Uterus (tissue), 3 donors: ENCODE measurements at regions not wholly inside any gene's neighbourhood (a gene's known extent, or its start where the extent isn't known, plus 50 kb on each side); places are given as distances from the start of the nearest gene placed in this dataset.

Source experiments
- DNase-seq, 2 donors: peaks; one replicate each; pipeline ENCODE4 v3.0.0-alpha.2; 2019 to 2020
- H3K27ac ChIP-seq, 2 donors: fragments of 200-600 bp; sonication (generic); 1 replicate in 1 of 2; 2 replicates in 1 of 2; pipeline ENCODE4 v1.5.1; 2016 to 2018
- H3K27me3 ChIP-seq, 2 donors: fragments of 200-600 bp; sonication (generic); one replicate each; pipeline ENCODE4 v1.5.1; 2018 to 2019; ENCODE audit warnings: control low read depth in 1 of 2
- H3K36me3 ChIP-seq, 2 donors: fragments of 200-600 bp; sonication (generic); one replicate each; pipeline ENCODE4 v1.5.1; 2019; ENCODE audit warnings: control low read depth in 1 of 2
- H3K4me1 ChIP-seq, 2 donors: fragments of 200-600 bp; sonication (generic); one replicate each; pipeline ENCODE4 v1.5.1; 2018 to 2019; ENCODE audit warnings: control low read depth in 1 of 2
- H3K4me3 ChIP-seq, 2 donors: fragments of 200-600 bp; sonication (generic); 1 replicate in 1 of 2; 2 replicates in 1 of 2; pipeline ENCODE4 v1.5.1; 2018 to 2019; ENCODE audit warnings: mild to moderate bottlenecking in 1 of 2
- H3K9me3 ChIP-seq, 2 donors: fragments of 200-600 bp; sonication (generic); one replicate each; pipeline ENCODE4 v1.5.1; 2019; ENCODE audit warnings: control low read depth in 1 of 2
- CTCF ChIP-seq, 4 experiments: fragments of 200-600 bp in 2 of 4; fragments of 450-650 bp in 2 of 4; sonication (generic) in 2 of 4; IDR thresholded peaks; one replicate each; pipeline ENCODE4 v1.5.1; 2016 to 2019; ENCODE audit warnings: antibody characterized with exemption in 4 of 4, mild to moderate bottlenecking in 2 of 4, moderate library complexity in 1 of 4
- POLR2A ChIP-seq, 2 donors: fragments of 450-650 bp; IDR thresholded peaks; one replicate each; pipeline ENCODE4 v1.6.1; 2016; ENCODE audit warnings: antibody characterized with exemption in 2 of 2, mild to moderate bottlenecking in 1 of 2, moderate library complexity in 1 of 2
- intact Hi-C: fragments of 100-400 bp; cut with DNase I; formaldehyde crosslinking; loops from one replicate; pipeline ENCODE4 v1.15.1; 2023; ENCODE audit warnings: low total_unique reads
- donor health status: DM: yes; HTN: yes; CAD: no.

DNA sequence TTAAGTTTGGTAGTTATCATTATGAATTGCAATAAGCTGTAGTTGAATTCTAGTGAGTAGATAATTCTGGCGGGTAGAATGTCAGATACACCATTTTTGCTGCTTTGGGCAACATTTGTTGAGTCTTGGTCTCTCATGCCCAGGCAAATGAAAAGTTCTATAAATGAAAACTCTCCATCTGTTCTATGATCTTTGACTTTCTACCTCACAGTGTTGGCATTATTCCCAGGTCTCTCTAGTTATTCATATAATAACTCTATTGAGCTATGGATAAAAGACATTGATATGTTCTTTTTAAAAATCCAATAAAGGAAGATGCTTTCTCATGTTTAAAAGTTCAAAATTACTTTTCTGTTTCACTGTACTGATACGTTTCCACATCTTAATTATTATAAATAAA is 415.3 kb upstream of the SEMA3D start:
- DNase-seq = no peak
- intact Hi-C loops = no loop called here
- no peak for TF ChIP-seq POLR2A (IDR thresholded peaks at IDR 0.05)
- no peak for TF ChIP-seq CTCF (IDR thresholded peaks at IDR 0.05)
- H3K27me3 ChIP-seq = no peaks in the 10 kb centered on the region
- H3K9me3 ChIP-seq = no peaks in the 10 kb centered on the region
- H3K27ac ChIP-seq = no peak overlapping the region
- H3K4me3 ChIP-seq = no peak overlapping the region
- no peaks in the 10 kb centered on the region for H3K36me3 ChIP-seq
- H3K4me1 ChIP-seq = no peaks in the 10 kb centered on the region

- Histone ChIP-seq H3K36me3 (no peaks in the 10 kb centered on the region), H3K27ac (no peak overlapping the region), H3K27me3 (no peaks in the 10 kb centered on the region), H3K4me3 (no peak overlapping the region), H3K9me3 (no peaks in the 10 kb centered on the region), H3K4me1 (no peaks in the 10 kb centered on the region)
- DNase-seq = no peak
- no peak for TF ChIP-seq CTCF (IDR thresholded peaks at IDR 0.05)
- TF ChIP-seq POLR2A (IDR thresholded peaks at IDR 0.05) = no peak
- intact Hi-C loops = no loop called here
Measured at GRCh38 chr7:85600395-85600794, 413.5 kb upstream of the SEMA3D start.

- Histone ChIP-seq H3K27ac (no peak overlapping the region), H3K36me3 (no peaks in the 10 kb centered on the region), H3K9me3 (no peaks in the 10 kb centered on the region), H3K27me3 (no peaks in the 10 kb centered on the region), H3K4me1 (no peaks in the 10 kb centered on the region), H3K4me3 (no peak overlapping the region)
- intact Hi-C loops = no loop called here
- no peak for DNase-seq
- TF ChIP-seq CTCF (IDR thresholded peaks at IDR 0.05) (no peak), POLR2A (IDR thresholded peaks at IDR 0.05) (no peak)
Measured at GRCh38 chr7:85596827-85597226, 410.0 kb upstream of the SEMA3D start.

- no peak for DNase-seq
- no peaks in the 10 kb centered on the region for H3K4me1 ChIP-seq
- H3K36me3 ChIP-seq = no peaks in the 10 kb centered on the region
- H3K27ac ChIP-seq = no peak overlapping the region
- no peaks in the 10 kb centered on the region for H3K27me3 ChIP-seq
- H3K9me3 ChIP-seq = no peaks in the 10 kb centered on the region
- intact Hi-C loops = no loop called here
- H3K4me3 ChIP-seq = no peak overlapping the region
- TF ChIP-seq CTCF (IDR thresholded peaks at IDR 0.05) = no peak
- no peak for TF ChIP-seq POLR2A (IDR thresholded peaks at IDR 0.05)
Measured at GRCh38 chr7:85595750-85596178, 408.9 kb upstream of the SEMA3D start.

- Histone ChIP-seq H3K4me3 (no peak overlapping the region), H3K9me3 (no peaks in the 10 kb centered on the region), H3K4me1 (no peaks in the 10 kb centered on the region), H3K27ac (no peak overlapping the region), H3K27me3 (no peaks in the 10 kb centered on the region), H3K36me3 (no peaks in the 10 kb centered on the region)
- intact Hi-C loops = no loop called here
- no peak for DNase-seq
- no peak for TF ChIP-seq POLR2A (IDR thresholded peaks at IDR 0.05)
Measured at GRCh38 chr7:85593355-85593754, 406.5 kb upstream of the SEMA3D start.

- Histone ChIP-seq H3K4me3 (no peak overlapping the region), H3K27me3 (no peaks in the 10 kb centered on the region), H3K36me3 (no peaks in the 10 kb centered on the region), H3K9me3 (no peaks in the 10 kb centered on the region), H3K4me1 (no peaks in the 10 kb centered on the region), H3K27ac (no peak overlapping the region)
- no peak for DNase-seq
- no peak for TF ChIP-seq POLR2A (IDR thresholded peaks at IDR 0.05)
- no peak for TF ChIP-seq CTCF (IDR thresholded peaks at IDR 0.05)
- intact Hi-C loops = no loop called here
Measured at GRCh38 chr7:85587785-85588184, 400.9 kb upstream of the SEMA3D start.
